ENCODE measurements at regions not wholly inside any gene's neighbourhood (a gene's known extent, or its start where the extent isn't known, plus 50 kb on each side); places are given as distances from the start of the nearest gene placed in this dataset.

DNA sequence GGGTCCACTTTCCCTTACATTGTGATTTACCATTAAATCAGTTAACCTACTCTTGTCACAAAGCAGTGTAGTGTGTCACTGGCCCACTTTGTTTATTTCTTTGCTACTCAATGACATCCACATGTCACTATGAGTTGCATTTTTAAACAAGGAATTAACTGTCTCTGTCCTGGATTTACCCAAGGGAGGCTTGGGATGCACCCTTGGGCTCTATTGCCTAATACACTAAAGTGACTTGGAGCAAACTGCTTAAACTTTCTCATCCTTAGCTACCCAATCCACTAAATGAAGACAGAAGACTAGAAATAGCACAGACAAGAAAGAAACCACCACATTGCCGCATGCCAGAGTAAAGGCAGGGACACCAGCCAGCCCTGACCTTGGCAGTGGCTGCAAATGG lies 136.2 kb upstream of the TIAM1 start:
- intact Hi-C loops (cut with micrococcal nuclease), result no loop called here
- Mint-ChIP-seq H3K4me3 (no peak overlapping the region), H3K36me3 (peaks cover 5 to 34% (median 11%) of the 10 kb centered on the region in 5 donors), H3K27ac (no peak overlapping the region), H3K9me3 (peaks cover 5 to 44% (median 27%) of the 10 kb centered on the region in 11 donors), H3K4me1 (peaks cover 0 to 3% (median 0%) of the 10 kb centered on the region in 7 donors), H3K27me3 (peaks cover 0 to 21% (median 0%) of the 10 kb centered on the region in 5 donors)
- POLR2A ChIA-PET, result no interaction called here
- Histone ChIP-seq H3K4me3 (ENCODE audit: low read length) (no peak overlapping the region), H3K27me3 (ENCODE audit: control insufficient read depth in 2 of 2, insufficient read depth in 2 of 2, low read length in 2 of 2) (no peaks in the 10 kb centered on the region), H3K9me3 (ENCODE audit: control insufficient read depth in 2 of 3, low read length in 3 of 3) (peaks cover 0 to 24% (median 0%) of the 10 kb centered on the region in 3 experiments), H3K27ac (ENCODE audit: low read depth, low read length) (no peak overlapping the region), H3K36me3 (ENCODE audit: control insufficient read depth in 2 of 3, insufficient read depth in 3 of 3, low read length in 3 of 3) (no peaks in the 10 kb centered on the region), H3K4me1 (ENCODE audit: control insufficient read depth in 2 of 2, insufficient read depth in 2 of 2, low read length in 2 of 2) (no peaks in the 10 kb centered on the region)
- ATAC-seq (no peak), DNase-seq (no peak)
- CTCF ChIA-PET, result no interaction called here

- Mint-ChIP-seq H3K4me3 (no peak overlapping the region), H3K27me3 (peaks cover 0 to 21% (median 0%) of the 10 kb centered on the region in 5 donors), H3K27ac (no peak overlapping the region), H3K4me1 (peaks cover 0 to 5% (median 0%) of the 10 kb centered on the region in 7 donors), H3K9me3 (peaks cover under 1 to 39% (median 22%) of the 10 kb centered on the region in 11 donors), H3K36me3 (peaks cover under 1 to 29% (median 8%) of the 10 kb centered on the region in 5 donors)
- Histone ChIP-seq H3K4me3 (ENCODE audit: low read length) (no peak overlapping the region), H3K27ac (ENCODE audit: low read depth, low read length) (no peak overlapping the region), H3K36me3 (ENCODE audit: control insufficient read depth in 2 of 3, insufficient read depth in 3 of 3, low read length in 3 of 3) (no peaks in the 10 kb centered on the region), H3K4me1 (ENCODE audit: control insufficient read depth in 2 of 2, insufficient read depth in 2 of 2, low read length in 2 of 2) (no peaks in the 10 kb centered on the region), H3K9me3 (ENCODE audit: control insufficient read depth in 2 of 3, low read length in 3 of 3) (peaks cover 0 to 19% (median 0%) of the 10 kb centered on the region in 3 experiments), H3K27me3 (ENCODE audit: control insufficient read depth in 2 of 2, insufficient read depth in 2 of 2, low read length in 2 of 2) (no peaks in the 10 kb centered on the region)
- ChIA-PET POLR2A (no interaction called here), CTCF (no interaction called here)
- DNase-seq (no peak), ATAC-seq (no peak)
- intact Hi-C loops (cut with micrococcal nuclease), result no loop called here
These were observed 135.7 kb upstream of the TIAM1 start for GRCh38 chr21:31479714-31480113.

- ChIA-PET CTCF (no interaction called here), POLR2A (no interaction called here)
- Histone ChIP-seq H3K27ac (ENCODE audit: low read depth, low read length) (no peak overlapping the region), H3K36me3 (ENCODE audit: control insufficient read depth in 2 of 3, insufficient read depth in 3 of 3, low read length in 3 of 3) (no peaks in the 10 kb centered on the region), H3K4me3 (ENCODE audit: low read length) (no peak overlapping the region), H3K9me3 (ENCODE audit: control insufficient read depth in 2 of 3, low read length in 3 of 3) (peaks cover 0 to 14% (median 0%) of the 10 kb centered on the region in 3 experiments), H3K4me1 (ENCODE audit: control insufficient read depth in 2 of 2, insufficient read depth in 2 of 2, low read length in 2 of 2) (no peaks in the 10 kb centered on the region), H3K27me3 (ENCODE audit: control insufficient read depth in 2 of 2, insufficient read depth in 2 of 2, low read length in 2 of 2) (no peaks in the 10 kb centered on the region)
- DNase-seq (no peak), ATAC-seq (no peak)
- Mint-ChIP-seq H3K27ac (no peak overlapping the region), H3K27me3 (peaks cover 0 to 21% (median 0%) of the 10 kb centered on the region in 5 donors), H3K4me3 (no peak overlapping the region), H3K4me1 (peaks cover 0 to 5% (median 0%) of the 10 kb centered on the region in 7 donors), H3K9me3 (peaks cover 0 to 34% (median 18%) of the 10 kb centered on the region in 11 donors), H3K36me3 (peaks cover 0 to 26% (median 6%) of the 10 kb centered on the region in 5 donors)
- intact Hi-C loops (cut with micrococcal nuclease), result no loop called here
These were observed 135.2 kb upstream of the TIAM1 start for GRCh38 chr21:31479222-31479621.

DNA sequence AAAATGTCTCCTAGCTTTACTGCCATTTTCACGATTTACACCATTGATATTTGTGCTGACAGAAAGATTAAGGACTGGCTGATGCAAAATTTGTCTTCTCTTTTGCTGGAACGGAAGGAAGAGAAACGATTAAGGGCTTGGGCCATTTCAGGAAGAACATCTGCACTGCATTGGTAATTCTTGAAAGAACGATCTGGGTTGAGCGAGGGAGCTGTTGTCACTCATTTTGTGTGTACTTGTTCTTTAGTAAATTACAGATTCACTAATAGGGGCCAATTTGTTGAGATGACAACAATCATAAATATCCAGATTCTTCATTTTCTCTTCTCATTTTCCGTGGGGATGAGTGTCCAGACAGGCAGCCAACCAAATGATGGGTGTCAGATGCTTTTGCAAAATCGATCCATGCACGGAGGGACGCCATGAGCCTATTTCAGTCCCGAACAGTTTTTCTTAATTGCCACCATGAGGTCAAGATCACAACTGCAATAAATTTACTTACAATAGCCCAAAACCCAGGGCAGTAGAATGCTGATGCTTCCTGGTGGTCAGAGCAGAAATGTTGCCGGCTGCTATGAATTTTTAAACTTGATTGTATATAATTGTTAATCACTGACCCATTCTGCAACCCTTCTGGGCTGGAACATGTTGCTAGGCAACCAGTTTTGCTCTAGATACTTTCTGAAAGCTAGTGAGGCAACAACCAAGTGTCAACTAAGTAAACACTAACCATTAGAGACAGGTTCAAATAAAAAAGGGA lies 132.4 kb upstream of the TIAM1 start:
- no peaks in the 10 kb centered on the region for H3K27me3 ChIP-seq (ENCODE audit: control insufficient read depth in 2 of 2, insufficient read depth in 2 of 2, low read length in 2 of 2)
- DNase-seq, result no peak
- intact Hi-C loops (cut with micrococcal nuclease), result no loop called here
- peaks cover 0 to 14% (median 7%) of the 10 kb centered on the region in 11 donors for H3K9me3 Mint-ChIP-seq
- no peak for ATAC-seq
- no peak overlapping the region for H3K27ac ChIP-seq (ENCODE audit: low read depth, low read length)
- peaks cover 0 to 17% (median under 1%) of the 10 kb centered on the region in 5 donors for H3K36me3 Mint-ChIP-seq
- ChIA-PET CTCF (no interaction called here), POLR2A (no interaction called here)
- H3K9me3 ChIP-seq (ENCODE audit: control insufficient read depth in 2 of 3, low read length in 3 of 3), result peaks cover 0 to 8% (median 0%) of the 10 kb centered on the region in 3 experiments
- no peaks in the 10 kb centered on the region for H3K36me3 ChIP-seq (ENCODE audit: control insufficient read depth in 2 of 3, insufficient read depth in 3 of 3, low read length in 3 of 3)
- peaks cover 0 to 21% (median 0%) of the 10 kb centered on the region in 5 donors for H3K27me3 Mint-ChIP-seq
- no peak overlapping the region for H3K4me3 ChIP-seq (ENCODE audit: low read length)
- no peak overlapping the region for H3K4me3 Mint-ChIP-seq
- no peak overlapping the region for H3K27ac Mint-ChIP-seq
- H3K4me1 ChIP-seq (ENCODE audit: control insufficient read depth in 2 of 2, insufficient read depth in 2 of 2, low read length in 2 of 2), result no peaks in the 10 kb centered on the region
- H3K4me1 Mint-ChIP-seq, result peaks cover 0 to 5% (median 0%) of the 10 kb centered on the region in 7 donors

GRCh38 chr21:31475223-31475622 lies 131.2 kb upstream of the TIAM1 start:
- POLR2A ChIA-PET, result interaction anchor here (0.6 kb wide), 1 partner anchor 20 kb away, joined by 3 read pairs; no protein-coding TSS in a partner anchor
- peaks cover 0 to 11% (median 0%) of the 10 kb centered on the region in 5 donors for H3K36me3 Mint-ChIP-seq

GRCh38 chr21:31473685-31474345 lies 129.8 kb upstream of the TIAM1 start:
- H3K27ac ChIP-seq (ENCODE audit: low read depth, low read length), result no peak overlapping the region
- no peaks in the 10 kb centered on the region for H3K9me3 ChIP-seq (ENCODE audit: control insufficient read depth in 2 of 3, low read length in 3 of 3)
- Mint-ChIP-seq H3K27me3 (peaks cover 0 to 12% (median 0%) of the 10 kb centered on the region in 5 donors), H3K27ac (no peak overlapping the region), H3K4me3 (no peak overlapping the region), H3K4me1 (peaks cover 0 to 5% (median 0%) of the 10 kb centered on the region in 7 donors), H3K9me3 (peaks cover 0 to 2% (median 0%) of the 10 kb centered on the region in 11 donors), H3K36me3 (peaks cover 0 to 8% (median 0%) of the 10 kb centered on the region in 5 donors)
- no peak overlapping the region for H3K4me3 ChIP-seq (ENCODE audit: low read length)
- H3K27me3 ChIP-seq (ENCODE audit: control insufficient read depth in 2 of 2, insufficient read depth in 2 of 2, low read length in 2 of 2), result no peaks in the 10 kb centered on the region
- ChIA-PET CTCF (no interaction called here), POLR2A (no interaction called here)
- intact Hi-C loops (cut with micrococcal nuclease), result no loop called here
- H3K4me1 ChIP-seq (ENCODE audit: control insufficient read depth in 2 of 2, insufficient read depth in 2 of 2, low read length in 2 of 2), result no peaks in the 10 kb centered on the region
- no peaks in the 10 kb centered on the region for H3K36me3 ChIP-seq (ENCODE audit: control insufficient read depth in 2 of 3, insufficient read depth in 3 of 3, low read length in 3 of 3)
- ATAC-seq (no peak), DNase-seq (no peak)

More at GRCh38 chr21:31475223-31475622, 131.2 kb upstream of the TIAM1 start:
- DNase-seq (no peak), ATAC-seq (no peak)
- Histone ChIP-seq H3K9me3 (ENCODE audit: control insufficient read depth in 2 of 3, low read length in 3 of 3) (no peaks in the 10 kb centered on the region), H3K4me1 (ENCODE audit: control insufficient read depth in 2 of 2, insufficient read depth in 2 of 2, low read length in 2 of 2) (no peaks in the 10 kb centered on the region), H3K27me3 (ENCODE audit: control insufficient read depth in 2 of 2, insufficient read depth in 2 of 2, low read length in 2 of 2) (no peaks in the 10 kb centered on the region), H3K27ac (ENCODE audit: low read depth, low read length) (no peak overlapping the region), H3K4me3 (ENCODE audit: low read length) (no peak overlapping the region), H3K36me3 (ENCODE audit: control insufficient read depth in 2 of 3, insufficient read depth in 3 of 3, low read length in 3 of 3) (no peaks in the 10 kb centered on the region)
- Mint-ChIP-seq H3K4me3 (peak overlapping the region in 1 of 10 donors; percentile 20), H3K27ac (peak overlapping the region in 2 of 9 donors; percentile 48 to 49), H3K9me3 (peaks cover 0 to 6% (median 1%) of the 10 kb centered on the region in 11 donors), H3K4me1 (peaks cover 0 to 5% (median 0%) of the 10 kb centered on the region in 7 donors), H3K27me3 (peaks cover 0 to 21% (median 0%) of the 10 kb centered on the region in 5 donors)
- CTCF ChIA-PET, result no interaction called here
- intact Hi-C loops (cut with micrococcal nuclease), result no loop called here
